Common myeloid progenitor, CD34-positive (primary cell): ENCODE measurements at regions not wholly inside any gene's neighbourhood (a gene's known extent, or its start where the extent isn't known, plus 50 kb on each side); places are given as distances from the start of the nearest gene placed in this dataset.
"Not testable (repeated sequence)": the region's sequence is repeated elsewhere in the genome, so short reads cannot be mapped to it uniquely, and the experiment has no call there.

Experiments used
- CTCF ChIA-PET: fragments of 350-600 bp; sonication (Branson Sonifier 250); formaldehyde crosslinking; loops from one replicate; lab custom pipeline; 2021; ENCODE audit warnings: antibody characterized with exemption; lab: Charles Lee
- POLR2A ChIA-PET: fragments of 350-600 bp; sonication (Branson Sonifier 250); formaldehyde crosslinking; loops from one replicate; lab custom pipeline; 2021; ENCODE audit warnings: antibody characterized with exemption; lab: Charles Lee
- DNase-seq, 3 donors: peaks; one replicate each; pipeline versions ENCODE4 v3.0.0 to v3.0.0-alpha.2; 2013
- H3K27ac ChIP-seq, 2 experiments: 1 replicate in 1 of 2; 2 replicates in 1 of 2; pipeline ENCODE4 v1.7.0; 2013; ENCODE audit warnings: inconsistent platforms in 2 of 2, low read length in 2 of 2, mild to moderate bottlenecking in 2 of 2, low read depth in 1 of 2, moderate library complexity in 1 of 2; ENCODE audit not compliant: severe bottlenecking in 2 of 2, insufficient read depth in 1 of 2, poor library complexity in 1 of 2
- H3K27me3 ChIP-seq, 5 experiments: replicated peaks in 2 of 5; 1 replicate in 3 of 5; 2 replicates in 2 of 5; pipeline versions ENCODE4 v1.6.1 to v1.7.0; 2013; ENCODE audit warnings: low read length in 4 of 5, mild to moderate bottlenecking in 2 of 5, moderate library complexity in 2 of 5, inconsistent platforms in 1 of 5; ENCODE audit not compliant: insufficient read depth in 5 of 5, control insufficient read depth in 4 of 5
- H3K36me3 ChIP-seq, 4 experiments: 1 replicate in 2 of 4; 2 replicates in 2 of 4; pipeline versions ENCODE4 v1.6.1 to v1.7.0; 2013; ENCODE audit warnings: low read length in 3 of 4, control low read depth in 1 of 4, mild to moderate bottlenecking in 1 of 4; ENCODE audit not compliant: control insufficient read depth in 4 of 4, insufficient read depth in 4 of 4
- H3K4me1 ChIP-seq, 4 experiments: 1 replicate in 3 of 4; 2 replicates in 1 of 4; pipeline versions ENCODE4 v1.6.1 to v1.7.1; 2013; ENCODE audit warnings: low read length in 3 of 4, mild to moderate bottlenecking in 3 of 4, control low read depth in 1 of 4, inconsistent platforms in 1 of 4, moderate library complexity in 1 of 4; ENCODE audit not compliant: control insufficient read depth in 4 of 4, insufficient read depth in 4 of 4; ENCODE audit errors: control extremely low read depth in 1 of 4
- H3K4me3 ChIP-seq, 7 experiments: 1 replicate in 4 of 7; 2 replicates in 3 of 7; pipeline versions ENCODE4 v1.5.1 to v1.7.0; 2013; ENCODE audit warnings: mild to moderate bottlenecking in 7 of 7, low read length in 6 of 7, moderate library complexity in 6 of 7, inconsistent platforms in 2 of 7, low read depth in 2 of 7, control low read depth in 1 of 7; ENCODE audit not compliant: insufficient read depth in 4 of 7, control insufficient read depth in 1 of 7; ENCODE audit errors: extremely low read depth in 1 of 7
- H3K9me3 ChIP-seq, 5 experiments: 1 replicate in 4 of 5; 2 replicates in 1 of 5; pipeline versions ENCODE4 v1.6.1 to v1.7.1; 2013; ENCODE audit warnings: low read length in 4 of 5, mild to moderate bottlenecking in 2 of 5, inconsistent platforms in 1 of 5, low read depth in 1 of 5, moderate library complexity in 1 of 5; ENCODE audit not compliant: control insufficient read depth in 4 of 5, insufficient read depth in 2 of 5; ENCODE audit errors: control extremely low read depth in 1 of 5
- WGBS: methylation state at CpG from one replicate; pipeline ENCODE4 v1.1.5; 2013; ENCODE audit not compliant: insufficient coverage; 5-methylcytosine and 5-hydroxymethylcytosine counted together

- POLR2A ChIA-PET, H3K4me3 ChIP-seq, CTCF ChIA-PET, H3K36me3 ChIP-seq, H3K27me3 ChIP-seq, H3K27ac ChIP-seq, DNase-seq, H3K9me3 ChIP-seq, H3K4me1 ChIP-seq: not testable (repeated sequence)
- WGBS = 100% methylated on average over 2 of the region's 9 CpGs
Observed at GRCh38 chr20:52038632-52039031, 152.9 kb downstream of the ZFP64 start.

GRCh38 chr20:52037370-52037769 is 154.2 kb downstream of the ZFP64 start:
- WGBS = 94% methylated on average over 3 of the region's 5 CpGs
- Histone ChIP-seq H3K4me3 (no peak overlapping the region), H3K36me3 (no peaks in the 10 kb centered on the region), H3K27ac (no peak overlapping the region), H3K9me3 (no peaks in the 10 kb centered on the region), H3K27me3 (no peaks in the 10 kb centered on the region), H3K4me1 (peaks cover 0 to 4% (median 1%) of the 10 kb centered on the region in 4 experiments)
- POLR2A ChIA-PET = no interaction called here
- no peak for DNase-seq
- CTCF ChIA-PET = no interaction called here

- DNase-seq = no peak
- Histone ChIP-seq H3K9me3 (no peaks in the 10 kb centered on the region), H3K27me3 (no peaks in the 10 kb centered on the region), H3K27ac (no peak overlapping the region), H3K4me3 (no peak overlapping the region), H3K4me1 (peaks cover 4 to 18% (median 12%) of the 10 kb centered on the region in 4 experiments), H3K36me3 (no peaks in the 10 kb centered on the region)
- WGBS = 100% methylated on average over 1 of the region's 1 CpG
- ChIA-PET CTCF (no interaction called here), POLR2A (no interaction called here)
Observed at GRCh38 chr20:52035977-52036376, 155.6 kb downstream of the ZFP64 start.

- Histone ChIP-seq H3K27me3 (no peaks in the 10 kb centered on the region), H3K4me1 (peaks cover 4 to 18% (median 12%) of the 10 kb centered on the region in 4 experiments), H3K4me3 (no peak overlapping the region), H3K9me3 (no peaks in the 10 kb centered on the region), H3K36me3 (no peaks in the 10 kb centered on the region), H3K27ac (no peak overlapping the region)
- 100% methylated on average over 6 of the region's 6 CpGs for WGBS
- POLR2A ChIA-PET = no interaction called here
- no peak for DNase-seq
- CTCF ChIA-PET = no interaction called here
Observed at GRCh38 chr20:52035498-52035897, 156.1 kb downstream of the ZFP64 start.

GRCh38 chr20:52034581-52034980 is 157.0 kb downstream of the ZFP64 start:
- POLR2A ChIA-PET = interaction anchor here (0.7 kb wide), 1 partner anchor 608 kb away, joined by 3 read pairs; no protein-coding TSS in a partner anchor
- peaks cover 4 to 18% (median 12%) of the 10 kb centered on the region in 4 experiments for H3K4me1 ChIP-seq
- no peak overlapping the region for H3K4me3 ChIP-seq
- no peak overlapping the region for H3K27ac ChIP-seq
- CTCF ChIA-PET = no interaction called here
- WGBS = 93% methylated on average over 5 of the region's 9 CpGs
- no peaks in the 10 kb centered on the region for H3K36me3 ChIP-seq
- DNase-seq = no peak
- H3K9me3 ChIP-seq = no peaks in the 10 kb centered on the region
- H3K27me3 ChIP-seq = no peaks in the 10 kb centered on the region

- POLR2A ChIA-PET = no interaction called here
- Histone ChIP-seq H3K27me3 (no peaks in the 10 kb centered on the region), H3K36me3 (no peaks in the 10 kb centered on the region), H3K27ac (no peak overlapping the region), H3K4me1 (peaks cover 4 to 18% (median 12%) of the 10 kb centered on the region in 4 experiments), H3K4me3 (no peak overlapping the region), H3K9me3 (no peaks in the 10 kb centered on the region)
- CTCF ChIA-PET = no interaction called here
- no peak for DNase-seq
- 100% methylated on average over 4 of the region's 5 CpGs for WGBS
Observed at GRCh38 chr20:52033313-52033712, 158.3 kb downstream of the ZFP64 start.

GRCh38 chr20:52032304-52032683 is 159.3 kb downstream of the ZFP64 start:
- DNase-seq, POLR2A ChIA-PET: not testable (repeated sequence)
- CTCF ChIA-PET = interaction anchor here (1.4 kb wide), 1 partner anchor 17 kb away, joined by 3 read pairs; no protein-coding TSS in a partner anchor

More at GRCh38 chr20:52032304-52032683, 159.3 kb downstream of the ZFP64 start:
- Histone ChIP-seq H3K4me1 (peaks cover 4 to 18% (median 12%) of the 10 kb centered on the region in 4 experiments), H3K4me3 (peak overlapping the region in 3 of 7 experiments; percentile 0 to 38 (median 31))
- H3K27ac ChIP-seq, H3K36me3 ChIP-seq, H3K27me3 ChIP-seq, H3K9me3 ChIP-seq: not testable (repeated sequence)
- 100% methylated on average over 7 of the region's 7 CpGs for WGBS
